Heart left ventricle (tissue), 13 donors: ENCODE measurements at regions not wholly inside any gene's neighbourhood (a gene's known extent, or its start where the extent isn't known, plus 50 kb on each side); places are given as distances from the start of the nearest gene placed in this dataset.

Source experiments
- POLR2A ChIP-seq, 2 donors: fragments of 450-650 bp; IDR thresholded peaks; one replicate each; pipeline ENCODE4 v1.6.1; 2017; ENCODE audit warnings: antibody characterized with exemption in 2 of 2, mild to moderate bottlenecking in 2 of 2, moderate library complexity in 2 of 2
- TF ChIP-seq, protein P1 (sequence below), 12 donors: fragments of 200-600 bp; sonication (generic) in 4 of 12; IDR thresholded peaks; one replicate each; pipeline versions ENCODE4 v1.5.0 to v1.8.0; 2018 to 2022; ENCODE audit warnings: antibody characterized with exemption in 12 of 12, mild to moderate bottlenecking in 5 of 12
- donor health status: ischemic (EF 13 %, LVEDD 7.1; RV severe dilation, severe dysfunction).
- donor health status: DM: no; HTN: yes; CAD: no.
- donor health status: DM: no; HTN: no; CAD: no.
- donor health status: ischemic (EF 25% LVEDD 6.9; RV normal size, moderate dysfunction).
- donor health status: ischemic (EF 25% LVEDD 5.7; RV mildly dilated, moderate dysfunction).
- donor health status: ischemic (EF 35%, LVEDD 5.7; RV mildly dilated, moderate dysfunction).
- donor health status: nonischemic (EF 11% LVEDD 7.7; RV severe dilation, severe dysfunction).
- donor health status: DM: yes; HTN: yes; CAD: no.
- donor health status: PGD.
- donor health status: ischemic (EF 29% LVEDD 5.4; RV normal size, mild dysfunction).
- donor health status: nonischemic (EF 23%, LVEDD 6.1; RV moderate dilation, normal function).

DNA sequence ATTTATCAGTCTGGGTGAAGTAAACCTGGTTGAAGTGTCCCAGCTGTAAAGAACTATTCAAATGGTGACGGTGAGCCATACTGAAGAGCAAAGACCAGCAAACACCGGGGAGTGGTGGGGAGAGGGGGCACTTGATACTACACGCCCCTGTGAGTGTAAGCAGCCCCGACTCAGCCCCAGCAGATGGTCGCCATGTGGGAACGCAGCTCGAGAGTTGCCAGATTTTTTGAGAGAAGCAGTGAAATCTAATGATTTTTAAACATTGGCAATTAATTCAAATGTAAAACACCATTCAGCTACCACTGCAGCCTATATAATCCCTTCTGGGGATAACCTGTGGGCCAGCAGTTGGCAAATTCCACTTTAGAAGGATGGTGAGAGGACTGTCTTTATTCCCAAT, 1386.9 kb upstream of the WWC1 start:
- no peak for TF ChIP-seq POLR2A (IDR thresholded peaks at IDR 0.05)
- TF ChIP-seq, protein P1, sequence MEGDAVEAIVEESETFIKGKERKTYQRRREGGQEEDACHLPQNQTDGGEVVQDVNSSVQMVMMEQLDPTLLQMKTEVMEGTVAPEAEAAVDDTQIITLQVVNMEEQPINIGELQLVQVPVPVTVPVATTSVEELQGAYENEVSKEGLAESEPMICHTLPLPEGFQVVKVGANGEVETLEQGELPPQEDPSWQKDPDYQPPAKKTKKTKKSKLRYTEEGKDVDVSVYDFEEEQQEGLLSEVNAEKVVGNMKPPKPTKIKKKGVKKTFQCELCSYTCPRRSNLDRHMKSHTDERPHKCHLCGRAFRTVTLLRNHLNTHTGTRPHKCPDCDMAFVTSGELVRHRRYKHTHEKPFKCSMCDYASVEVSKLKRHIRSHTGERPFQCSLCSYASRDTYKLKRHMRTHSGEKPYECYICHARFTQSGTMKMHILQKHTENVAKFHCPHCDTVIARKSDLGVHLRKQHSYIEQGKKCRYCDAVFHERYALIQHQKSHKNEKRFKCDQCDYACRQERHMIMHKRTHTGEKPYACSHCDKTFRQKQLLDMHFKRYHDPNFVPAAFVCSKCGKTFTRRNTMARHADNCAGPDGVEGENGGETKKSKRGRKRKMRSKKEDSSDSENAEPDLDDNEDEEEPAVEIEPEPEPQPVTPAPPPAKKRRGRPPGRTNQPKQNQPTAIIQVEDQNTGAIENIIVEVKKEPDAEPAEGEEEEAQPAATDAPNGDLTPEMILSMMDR (IDR thresholded peaks at IDR 0.05): no peak
